Adrenal gland (tissue), 5 donors: ENCODE measurements at regions not wholly inside any gene's neighbourhood (a gene's known extent, or its start where the extent isn't known, plus 50 kb on each side); places are given as distances from the start of the nearest gene placed in this dataset.

Experiments
- POLR2A ChIP-seq, 2 donors: fragments of 450-650 bp; IDR thresholded peaks; one replicate each; pipeline ENCODE4 v1.6.1; 2017; ENCODE audit warnings: antibody characterized with exemption in 2 of 2, mild to moderate bottlenecking in 2 of 2, moderate library complexity in 1 of 2
- TF ChIP-seq, protein P1 (sequence below), 6 experiments: fragments of 450-650 bp in 4 of 6; fragments of 200-600 bp in 2 of 6; sonication (generic) in 1 of 6; IDR thresholded peaks; 1 replicate in 5 of 6; 2 replicates in 1 of 6; pipeline versions ENCODE4 v1.5.1 to v1.8.0; 2016 to 2021; ENCODE audit warnings: antibody characterized with exemption in 6 of 6, mild to moderate bottlenecking in 2 of 6, moderate library complexity in 1 of 6
- donor health status: DM: no; HTN: no; CAD: no.

DNA sequence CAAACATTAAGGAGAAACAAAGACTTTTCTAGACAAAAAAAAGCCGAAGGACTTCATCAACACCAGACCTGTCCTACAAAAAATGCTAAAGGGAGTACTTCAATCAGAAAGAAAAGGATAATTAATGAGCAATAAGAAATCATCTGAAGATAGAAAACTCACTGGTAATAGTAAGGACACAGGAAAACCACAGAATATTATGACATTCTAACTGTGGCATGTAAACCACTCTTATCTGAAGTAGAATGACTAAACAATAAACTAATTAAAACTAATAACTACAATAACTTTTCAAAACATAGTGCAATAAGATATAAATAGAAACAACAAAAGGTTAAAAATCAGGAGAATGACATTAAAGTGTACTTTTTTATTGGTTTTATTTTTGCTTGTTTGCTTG lies 584.5 kb upstream of the CCDC54 start:
- TF ChIP-seq, protein P1, sequence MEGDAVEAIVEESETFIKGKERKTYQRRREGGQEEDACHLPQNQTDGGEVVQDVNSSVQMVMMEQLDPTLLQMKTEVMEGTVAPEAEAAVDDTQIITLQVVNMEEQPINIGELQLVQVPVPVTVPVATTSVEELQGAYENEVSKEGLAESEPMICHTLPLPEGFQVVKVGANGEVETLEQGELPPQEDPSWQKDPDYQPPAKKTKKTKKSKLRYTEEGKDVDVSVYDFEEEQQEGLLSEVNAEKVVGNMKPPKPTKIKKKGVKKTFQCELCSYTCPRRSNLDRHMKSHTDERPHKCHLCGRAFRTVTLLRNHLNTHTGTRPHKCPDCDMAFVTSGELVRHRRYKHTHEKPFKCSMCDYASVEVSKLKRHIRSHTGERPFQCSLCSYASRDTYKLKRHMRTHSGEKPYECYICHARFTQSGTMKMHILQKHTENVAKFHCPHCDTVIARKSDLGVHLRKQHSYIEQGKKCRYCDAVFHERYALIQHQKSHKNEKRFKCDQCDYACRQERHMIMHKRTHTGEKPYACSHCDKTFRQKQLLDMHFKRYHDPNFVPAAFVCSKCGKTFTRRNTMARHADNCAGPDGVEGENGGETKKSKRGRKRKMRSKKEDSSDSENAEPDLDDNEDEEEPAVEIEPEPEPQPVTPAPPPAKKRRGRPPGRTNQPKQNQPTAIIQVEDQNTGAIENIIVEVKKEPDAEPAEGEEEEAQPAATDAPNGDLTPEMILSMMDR (IDR thresholded peaks at IDR 0.05) = no peak
- TF ChIP-seq POLR2A (IDR thresholded peaks at IDR 0.05) = no peak
